ENCODE measurements at regions not wholly inside any gene's neighbourhood (a gene's known extent, or its start where the extent isn't known, plus 50 kb on each side); places are given as distances from the start of the nearest gene placed in this dataset.
"Not testable (repeated sequence)": the region's sequence is repeated elsewhere in the genome, so short reads cannot be mapped to it uniquely, and the experiment has no call there.

GRCh38 chr22:25451480-25452114, 112.9 kb upstream of the GRK3 start:
- no peak for ATAC-seq (replicated peaks; ENCODE audit: extremely low read depth, poor library complexity, severe bottlenecking)
- H3K27me3 Mint-ChIP-seq = no peaks in the 10 kb centered on the region
- no peak for DNase-seq (ENCODE audit: low spot score in 2 of 2)
- H3K27ac Mint-ChIP-seq (ENCODE audit: low read depth) = no peak overlapping the region
- H3K9me3 Mint-ChIP-seq = no peaks in the 10 kb centered on the region
- H3K4me1 Mint-ChIP-seq = peaks cover 45% of the 10 kb centered on the region
- H3K4me3 Mint-ChIP-seq = no peak overlapping the region
- H3K36me3 Mint-ChIP-seq (ENCODE audit: insufficient read depth) = peaks cover 17% of the 10 kb centered on the region

- Mint-ChIP-seq H3K4me3 (no peak overlapping the region), H3K27ac (ENCODE audit: low read depth) (peak overlapping the region; percentile 53), H3K36me3 (ENCODE audit: insufficient read depth) (peaks cover 17% of the 10 kb centered on the region), H3K4me1 (peaks cover 48% of the 10 kb centered on the region), H3K27me3 (no peaks in the 10 kb centered on the region), H3K9me3 (no peaks in the 10 kb centered on the region)
- DNase-seq (ENCODE audit: low spot score in 2 of 2) (no peak), ATAC-seq (replicated peaks; ENCODE audit: extremely low read depth, poor library complexity, severe bottlenecking) (no peak)
Measured at GRCh38 chr22:25452116-25452700, 112.3 kb upstream of the GRK3 start.

GRCh38 chr22:25453058-25453457, 111.4 kb upstream of the GRK3 start:
- H3K9me3 Mint-ChIP-seq = no peaks in the 10 kb centered on the region
- no peak overlapping the region for H3K4me3 Mint-ChIP-seq
- DNase-seq (ENCODE audit: low spot score in 2 of 2) (no peak), ATAC-seq (replicated peaks; ENCODE audit: extremely low read depth, poor library complexity, severe bottlenecking) (no peak)
- H3K27me3 Mint-ChIP-seq = no peaks in the 10 kb centered on the region
- H3K4me1 Mint-ChIP-seq = peaks cover 48% of the 10 kb centered on the region
- peaks cover 16% of the 10 kb centered on the region for H3K36me3 Mint-ChIP-seq (ENCODE audit: insufficient read depth)
- peak overlapping the region; percentile 53 for H3K27ac Mint-ChIP-seq (ENCODE audit: low read depth)

- DNase-seq (ENCODE audit: low spot score in 2 of 2) (no peak), ATAC-seq (replicated peaks; ENCODE audit: extremely low read depth, poor library complexity, severe bottlenecking) (no peak)
- Mint-ChIP-seq H3K27ac (ENCODE audit: low read depth) (peak overlapping the region; percentile 25), H3K27me3 (no peaks in the 10 kb centered on the region), H3K36me3 (ENCODE audit: insufficient read depth) (peaks cover 16% of the 10 kb centered on the region), H3K4me3 (no peak overlapping the region), H3K9me3 (no peaks in the 10 kb centered on the region), H3K4me1 (peaks cover 48% of the 10 kb centered on the region)
Measured at GRCh38 chr22:25453557-25453956, 110.9 kb upstream of the GRK3 start.

GRCh38 chr22:25456300-25457043, 108.0 kb upstream of the GRK3 start:
- not testable (repeated sequence) for H3K27me3 Mint-ChIP-seq; DNase-seq (ENCODE audit: low spot score in 2 of 2); H3K27ac Mint-ChIP-seq (ENCODE audit: low read depth); H3K4me3 Mint-ChIP-seq; ATAC-seq (replicated peaks; ENCODE audit: extremely low read depth, poor library complexity, severe bottlenecking); H3K9me3 Mint-ChIP-seq
- Mint-ChIP-seq H3K36me3 (ENCODE audit: insufficient read depth) (peaks cover 27% of the 10 kb centered on the region), H3K4me1 (peaks cover 29% of the 10 kb centered on the region)

GRCh38 chr22:25458631-25459030, 105.8 kb upstream of the GRK3 start:
- ATAC-seq (replicated peaks; ENCODE audit: extremely low read depth, poor library complexity, severe bottlenecking); DNase-seq (ENCODE audit: low spot score in 2 of 2); H3K9me3 Mint-ChIP-seq; H3K4me3 Mint-ChIP-seq; H3K27ac Mint-ChIP-seq (ENCODE audit: low read depth); H3K27me3 Mint-ChIP-seq: not testable (repeated sequence)
- Mint-ChIP-seq H3K36me3 (ENCODE audit: insufficient read depth) (peaks cover 27% of the 10 kb centered on the region), H3K4me1 (peaks cover 18% of the 10 kb centered on the region)

GRCh38 chr22:25460682-25461081, 103.8 kb upstream of the GRK3 start:
- not testable (repeated sequence) for H3K9me3 Mint-ChIP-seq; H3K4me3 Mint-ChIP-seq; H3K27ac Mint-ChIP-seq (ENCODE audit: low read depth)

GRCh38 chr22:25461301-25461700, 103.2 kb upstream of the GRK3 start:
- peaks cover 15% of the 10 kb centered on the region for H3K4me1 Mint-ChIP-seq
- no peaks in the 10 kb centered on the region for H3K27me3 Mint-ChIP-seq
- DNase-seq (ENCODE audit: low spot score in 2 of 2) (no peak), ATAC-seq (replicated peaks; ENCODE audit: extremely low read depth, poor library complexity, severe bottlenecking) (no peak)
- no peak overlapping the region for H3K27ac Mint-ChIP-seq (ENCODE audit: low read depth)
- H3K36me3 Mint-ChIP-seq (ENCODE audit: insufficient read depth) = peaks cover 20% of the 10 kb centered on the region
- no peak overlapping the region for H3K4me3 Mint-ChIP-seq
- H3K9me3 Mint-ChIP-seq = no peaks in the 10 kb centered on the region

More at GRCh38 chr22:25460682-25461081, 103.8 kb upstream of the GRK3 start:
- peaks cover 20% of the 10 kb centered on the region for H3K36me3 Mint-ChIP-seq (ENCODE audit: insufficient read depth)
- ATAC-seq (replicated peaks; ENCODE audit: extremely low read depth, poor library complexity, severe bottlenecking); H3K27me3 Mint-ChIP-seq; DNase-seq (ENCODE audit: low spot score in 2 of 2): not testable (repeated sequence)
- H3K4me1 Mint-ChIP-seq = peaks cover 16% of the 10 kb centered on the region

- not testable (repeated sequence) for H3K27me3 Mint-ChIP-seq, H3K4me1 Mint-ChIP-seq, H3K9me3 Mint-ChIP-seq, H3K4me3 Mint-ChIP-seq
- Mint-ChIP-seq H3K27ac (ENCODE audit: low read depth) (peak overlapping the region; percentile 69), H3K36me3 (ENCODE audit: insufficient read depth) (peaks cover 19% of the 10 kb centered on the region)
- ATAC-seq (replicated peaks; ENCODE audit: extremely low read depth, poor library complexity, severe bottlenecking) = peak; percentile 68
- DNase-seq (ENCODE audit: low spot score in 2 of 2) = peak; percentile 51 to 65
Measured at GRCh38 chr22:25462474-25463346, 101.8 kb upstream of the GRK3 start.

GRCh38 chr22:25463347-25463628, 101.2 kb upstream of the GRK3 start:
- peaks cover 17% of the 10 kb centered on the region for H3K36me3 Mint-ChIP-seq (ENCODE audit: insufficient read depth)
- H3K27ac Mint-ChIP-seq (ENCODE audit: low read depth) = not testable (repeated sequence)

GRCh38 chr22:25464326-25464725, 100.1 kb upstream of the GRK3 start:
- H3K4me1 Mint-ChIP-seq; H3K27ac Mint-ChIP-seq (ENCODE audit: low read depth); DNase-seq (ENCODE audit: low spot score in 2 of 2); H3K4me3 Mint-ChIP-seq; H3K27me3 Mint-ChIP-seq; H3K9me3 Mint-ChIP-seq; ATAC-seq (replicated peaks; ENCODE audit: extremely low read depth, poor library complexity, severe bottlenecking): not testable (repeated sequence)
- H3K36me3 Mint-ChIP-seq (ENCODE audit: insufficient read depth) = peaks cover 16% of the 10 kb centered on the region

More at GRCh38 chr22:25463347-25463628, 101.2 kb upstream of the GRK3 start:
- not testable (repeated sequence) for H3K27me3 Mint-ChIP-seq; H3K4me3 Mint-ChIP-seq; ATAC-seq (replicated peaks; ENCODE audit: extremely low read depth, poor library complexity, severe bottlenecking); H3K4me1 Mint-ChIP-seq; H3K9me3 Mint-ChIP-seq; DNase-seq (ENCODE audit: low spot score in 2 of 2)

- peaks cover 9% of the 10 kb centered on the region for H3K4me1 Mint-ChIP-seq
- ATAC-seq (replicated peaks; ENCODE audit: extremely low read depth, poor library complexity, severe bottlenecking) (no peak), DNase-seq (ENCODE audit: low spot score in 2 of 2) (no peak)
- H3K4me3 Mint-ChIP-seq = no peak overlapping the region
- no peak overlapping the region for H3K27ac Mint-ChIP-seq (ENCODE audit: low read depth)
- H3K36me3 Mint-ChIP-seq (ENCODE audit: insufficient read depth) = peaks cover 5% of the 10 kb centered on the region
- no peaks in the 10 kb centered on the region for H3K9me3 Mint-ChIP-seq
- no peaks in the 10 kb centered on the region for H3K27me3 Mint-ChIP-seq
Measured at GRCh38 chr22:25465949-25466348, 98.5 kb upstream of the GRK3 start.

Data from central memory CD8-positive, alpha-beta T cell (primary cell).